ENCODE measurements at regions not wholly inside any gene's neighbourhood (a gene's known extent, or its start where the extent isn't known, plus 50 kb on each side); places are given as distances from the start of the nearest gene placed in this dataset.
"Not testable (repeated sequence)": the region's sequence is repeated elsewhere in the genome, so short reads cannot be mapped to it uniquely, and the experiment has no call there.

GRCh38 chr6:14874975-14875480 lies 370.8 kb upstream of the JARID2 start:
- DNase-seq = no peak

GRCh38 chr6:14875481-14876063 lies 370.3 kb upstream of the JARID2 start:
- no peak for DNase-seq

GRCh38 chr6:14876778-14877613 lies 368.9 kb upstream of the JARID2 start:
- no peak for DNase-seq

GRCh38 chr6:14877758-14878157 lies 368.1 kb upstream of the JARID2 start:
- DNase-seq = no peak

- no peak for DNase-seq
Observed at GRCh38 chr6:14880052-14880451, 365.8 kb upstream of the JARID2 start.

GRCh38 chr6:14880677-14881076 lies 365.2 kb upstream of the JARID2 start:
- DNase-seq = peak; percentile 20

GRCh38 chr6:14881398-14881797 lies 364.5 kb upstream of the JARID2 start:
- no peak for DNase-seq

- peak; percentile 38 for DNase-seq
Observed at GRCh38 chr6:14882394-14883026, 363.4 kb upstream of the JARID2 start.

- peak; percentile 67 for DNase-seq
Observed at GRCh38 chr6:14883921-14884320, 361.9 kb upstream of the JARID2 start.

- no peak for DNase-seq
Observed at GRCh38 chr6:14885498-14885897, 360.4 kb upstream of the JARID2 start.

GRCh38 chr6:14887181-14887580 lies 358.7 kb upstream of the JARID2 start:
- DNase-seq = no peak

GRCh38 chr6:14887986-14888574 lies 357.8 kb upstream of the JARID2 start:
- no peak for DNase-seq

GRCh38 chr6:14888575-14889000 lies 357.3 kb upstream of the JARID2 start:
- no peak for DNase-seq

- DNase-seq = no peak
Observed at GRCh38 chr6:14889188-14889587, 356.7 kb upstream of the JARID2 start.

GRCh38 chr6:14889611-14890593 lies 356.0 kb upstream of the JARID2 start:
- DNase-seq = no peak

- not testable (repeated sequence) for DNase-seq
Observed at GRCh38 chr6:14891820-14892375, 354.0 kb upstream of the JARID2 start.

- DNase-seq = no peak
Observed at GRCh38 chr6:14894105-14894504, 351.8 kb upstream of the JARID2 start.

- no peak for DNase-seq
Observed at GRCh38 chr6:14896475-14896874, 349.4 kb upstream of the JARID2 start.

- no peak for DNase-seq
Observed at GRCh38 chr6:14897831-14898230, 348.0 kb upstream of the JARID2 start.

GRCh38 chr6:14899441-14899840 lies 346.4 kb upstream of the JARID2 start:
- DNase-seq = not testable (repeated sequence)

GRCh38 chr6:14900919-14901318 lies 344.9 kb upstream of the JARID2 start:
- no peak for DNase-seq

Measured in NCI-H69 (cell line).